Astrocyte (in vitro differentiated cells and primary cell): ENCODE measurements at regions not wholly inside any gene's neighbourhood (a gene's known extent, or its start where the extent isn't known, plus 50 kb on each side); places are given as distances from the start of the nearest gene placed in this dataset.

Source experiments
- CTCF ChIP-seq: IDR thresholded peaks from 2 replicates; pipeline ENCODE4 v1.5.1; 2011; ENCODE audit warnings: low read depth, mild to moderate bottlenecking, inconsistent platforms, low read length, moderate library complexity; ENCODE audit not compliant: insufficient read depth
- EZH2 ChIP-seq: IDR thresholded peaks from 2 replicates; pipeline ENCODE4 v1.6.1; 2012; ENCODE audit warnings: mild to moderate bottlenecking, low read length, inconsistent platforms; ENCODE audit not compliant: insufficient read depth

- TF ChIP-seq CTCF, result no peak
- TF ChIP-seq EZH2, result no peak
These were observed 490.4 kb upstream of the ZFP42 start for GRCh38 chr4:187504974-187505797.
